ENCODE measurements at regions not wholly inside any gene's neighbourhood (a gene's known extent, or its start where the extent isn't known, plus 50 kb on each side); places are given as distances from the start of the nearest gene placed in this dataset.

- H3K4me3 ChIP-seq (ENCODE audit: insufficient read length, low read depth) = no peak overlapping the region
- no peak for TF ChIP-seq SUZ12 (IDR thresholded peaks at IDR 0.05; ENCODE audit: extremely low read depth, insufficient read depth, insufficient read length)
- TF ChIP-seq YY1 (IDR thresholded peaks at IDR 0.05; ENCODE audit: insufficient read depth, insufficient read length) = no peak
- TF ChIP-seq ZNF274 (IDR thresholded peaks at IDR 0.05; ENCODE audit: low read depth, low read length) = no peak
- H3K9ac ChIP-seq (ENCODE audit: insufficient read length, low read depth) = no peak overlapping the region
- H3K9me3 ChIP-seq (ENCODE audit: insufficient read depth, low read length) = no peaks in the 10 kb centered on the region
- H3K36me3 ChIP-seq (ENCODE audit: insufficient read depth, insufficient read length, low read length) = no peaks in the 10 kb centered on the region
- H3K27me3 ChIP-seq (ENCODE audit: insufficient read depth, insufficient read length) = no peaks in the 10 kb centered on the region
- DNase-seq (ENCODE audit: low read depth, low spot score) = no peak
- H3K4me1 ChIP-seq (ENCODE audit: insufficient read depth, insufficient read length) = peaks cover 11% of the 10 kb centered on the region
Observed at GRCh38 chr2:121147766-121148165, 137.2 kb downstream of the TFCP2L1 start.

DNA sequence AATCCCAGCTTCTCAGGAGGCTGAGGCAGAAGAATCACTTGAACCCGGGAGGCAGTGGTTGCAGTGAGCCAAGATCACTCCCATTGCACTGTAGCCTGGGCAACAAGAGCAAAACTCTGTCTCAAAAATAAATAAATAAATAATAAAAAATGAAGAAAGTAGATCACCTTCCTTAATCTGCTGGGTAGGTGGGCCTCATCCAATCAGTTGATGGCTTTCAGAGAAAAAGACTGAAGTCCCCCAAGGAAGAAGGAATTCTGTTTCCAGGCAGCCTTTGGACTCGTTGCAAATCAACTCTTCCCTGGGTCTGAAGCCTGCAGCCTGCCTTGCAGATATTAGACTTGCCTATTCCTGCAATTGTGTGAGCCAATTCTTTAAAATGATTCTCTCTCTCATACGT, 136.5 kb downstream of the TFCP2L1 start:
- Histone ChIP-seq H3K36me3 (ENCODE audit: insufficient read depth, insufficient read length, low read length) (no peaks in the 10 kb centered on the region), H3K9me3 (ENCODE audit: insufficient read depth, low read length) (no peaks in the 10 kb centered on the region), H3K4me3 (ENCODE audit: insufficient read length, low read depth) (no peak overlapping the region), H3K9ac (ENCODE audit: insufficient read length, low read depth) (no peak overlapping the region), H3K27me3 (ENCODE audit: insufficient read depth, insufficient read length) (no peaks in the 10 kb centered on the region), H3K4me1 (ENCODE audit: insufficient read depth, insufficient read length) (peaks cover 10% of the 10 kb centered on the region)
- no peak for TF ChIP-seq YY1 (IDR thresholded peaks at IDR 0.05; ENCODE audit: insufficient read depth, insufficient read length)
- TF ChIP-seq ZNF274 (IDR thresholded peaks at IDR 0.05; ENCODE audit: low read depth, low read length) = no peak
- TF ChIP-seq SUZ12 (IDR thresholded peaks at IDR 0.05; ENCODE audit: extremely low read depth, insufficient read depth, insufficient read length) = no peak
- DNase-seq (ENCODE audit: low read depth, low spot score) = no peak

DNA sequence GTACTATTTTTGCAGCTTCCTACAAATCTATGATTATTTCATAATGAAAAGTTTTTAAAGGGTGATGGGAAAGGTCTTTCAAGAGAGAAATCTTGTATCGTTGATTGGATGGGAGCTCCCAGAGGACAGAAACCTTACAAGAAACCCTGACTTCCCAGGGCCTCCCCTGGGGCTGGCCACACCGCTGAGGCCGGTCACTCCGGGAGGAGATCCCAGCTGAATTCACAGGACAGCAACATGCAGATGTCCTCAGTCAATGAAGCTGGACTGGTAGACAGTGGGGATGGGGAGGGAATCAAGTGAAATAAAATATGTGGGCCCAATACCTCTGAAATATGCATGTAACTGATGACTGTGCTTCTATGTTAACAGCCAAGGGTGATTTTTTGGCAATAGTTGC, 135.6 kb downstream of the TFCP2L1 start:
- no peak overlapping the region for H3K4me3 ChIP-seq (ENCODE audit: insufficient read length, low read depth)
- H3K9ac ChIP-seq (ENCODE audit: insufficient read length, low read depth) = no peak overlapping the region
- DNase-seq (ENCODE audit: low read depth, low spot score) = no peak
- TF ChIP-seq SUZ12 (IDR thresholded peaks at IDR 0.05; ENCODE audit: extremely low read depth, insufficient read depth, insufficient read length) (no peak), YY1 (IDR thresholded peaks at IDR 0.05; ENCODE audit: insufficient read depth, insufficient read length) (no peak), ZNF274 (IDR thresholded peaks at IDR 0.05; ENCODE audit: low read depth, low read length) (no peak)
- no peaks in the 10 kb centered on the region for H3K9me3 ChIP-seq (ENCODE audit: insufficient read depth, low read length)
- H3K27me3 ChIP-seq (ENCODE audit: insufficient read depth, insufficient read length) = no peaks in the 10 kb centered on the region
- H3K4me1 ChIP-seq (ENCODE audit: insufficient read depth, insufficient read length) = peaks cover 5% of the 10 kb centered on the region
- H3K36me3 ChIP-seq (ENCODE audit: insufficient read depth, insufficient read length, low read length) = no peaks in the 10 kb centered on the region

GRCh38 chr2:121150126-121150525, 134.9 kb downstream of the TFCP2L1 start:
- Histone ChIP-seq H3K9me3 (ENCODE audit: insufficient read depth, low read length) (no peaks in the 10 kb centered on the region), H3K36me3 (ENCODE audit: insufficient read depth, insufficient read length, low read length) (no peaks in the 10 kb centered on the region), H3K4me3 (ENCODE audit: insufficient read length, low read depth) (no peak overlapping the region), H3K27me3 (ENCODE audit: insufficient read depth, insufficient read length) (no peaks in the 10 kb centered on the region), H3K4me1 (ENCODE audit: insufficient read depth, insufficient read length) (peaks cover 5% of the 10 kb centered on the region), H3K9ac (ENCODE audit: insufficient read length, low read depth) (no peak overlapping the region)
- TF ChIP-seq SUZ12 (IDR thresholded peaks at IDR 0.05; ENCODE audit: extremely low read depth, insufficient read depth, insufficient read length) = no peak
- TF ChIP-seq YY1 (IDR thresholded peaks at IDR 0.05; ENCODE audit: insufficient read depth, insufficient read length) = no peak
- TF ChIP-seq ZNF274 (IDR thresholded peaks at IDR 0.05; ENCODE audit: low read depth, low read length) = no peak
- DNase-seq (ENCODE audit: low read depth, low spot score) = no peak

GRCh38 chr2:121150713-121151112, 134.3 kb downstream of the TFCP2L1 start:
- TF ChIP-seq ZNF274 (IDR thresholded peaks at IDR 0.05; ENCODE audit: low read depth, low read length) (no peak), YY1 (IDR thresholded peaks at IDR 0.05; ENCODE audit: insufficient read depth, insufficient read length) (no peak), SUZ12 (IDR thresholded peaks at IDR 0.05; ENCODE audit: extremely low read depth, insufficient read depth, insufficient read length) (no peak)
- DNase-seq (ENCODE audit: low read depth, low spot score) = no peak

DNA sequence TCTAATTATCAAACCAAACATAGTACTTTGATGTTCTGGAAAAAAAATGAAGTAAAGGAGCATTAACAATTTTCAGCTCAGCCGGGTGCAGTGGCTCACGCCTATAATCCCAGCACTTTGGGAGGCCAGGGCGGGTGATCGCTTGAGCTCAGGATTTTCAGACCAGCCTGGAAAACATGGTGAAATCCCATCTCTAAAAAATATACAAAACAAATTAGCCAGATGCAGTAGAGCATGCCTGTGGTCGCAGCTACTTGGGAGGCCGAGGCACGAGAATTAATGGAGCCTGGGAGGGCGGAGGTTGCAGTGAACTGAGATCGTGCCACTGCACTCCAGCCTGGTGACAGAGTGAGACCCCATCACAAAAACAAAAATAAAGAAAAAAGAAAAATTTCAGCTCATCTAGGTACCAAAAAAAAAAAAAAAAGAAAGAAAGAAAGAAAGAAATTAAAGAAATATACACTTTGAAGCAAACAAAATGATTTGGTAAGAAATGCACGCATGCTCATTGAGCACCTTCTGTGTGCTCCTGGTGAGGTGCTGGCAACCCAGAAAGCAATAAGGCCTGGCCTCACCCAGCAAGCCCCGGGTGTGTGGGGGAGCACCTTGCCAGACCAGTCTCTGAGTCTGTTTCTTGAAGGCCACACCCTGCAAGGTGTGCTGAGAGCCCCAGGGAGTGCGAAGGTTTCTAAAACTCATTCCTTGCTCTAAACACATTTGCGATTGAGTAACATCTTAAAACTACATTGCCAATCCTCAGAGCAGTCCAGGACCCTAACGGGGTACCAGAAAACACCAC, 133.5 kb downstream of the TFCP2L1 start:
- Histone ChIP-seq H3K9me3 (ENCODE audit: insufficient read depth, low read length) (no peaks in the 10 kb centered on the region), H3K4me1 (ENCODE audit: insufficient read depth, insufficient read length) (peaks cover 5% of the 10 kb centered on the region), H3K9ac (ENCODE audit: insufficient read length, low read depth) (no peak overlapping the region), H3K27me3 (ENCODE audit: insufficient read depth, insufficient read length) (peaks cover 3% of the 10 kb centered on the region), H3K36me3 (ENCODE audit: insufficient read depth, insufficient read length, low read length) (no peaks in the 10 kb centered on the region), H3K4me3 (ENCODE audit: insufficient read length, low read depth) (no peak overlapping the region)
- no peak for TF ChIP-seq YY1 (IDR thresholded peaks at IDR 0.05; ENCODE audit: insufficient read depth, insufficient read length)
- TF ChIP-seq ZNF274 (IDR thresholded peaks at IDR 0.05; ENCODE audit: low read depth, low read length) = no peak
- TF ChIP-seq SUZ12 (IDR thresholded peaks at IDR 0.05; ENCODE audit: extremely low read depth, insufficient read depth, insufficient read length) = no peak
- DNase-seq (ENCODE audit: low read depth, low spot score) = no peak

More at GRCh38 chr2:121150713-121151112, 134.3 kb downstream of the TFCP2L1 start:
- Histone ChIP-seq H3K36me3 (ENCODE audit: insufficient read depth, insufficient read length, low read length) (no peaks in the 10 kb centered on the region), H3K4me1 (ENCODE audit: insufficient read depth, insufficient read length) (peaks cover 5% of the 10 kb centered on the region), H3K4me3 (ENCODE audit: insufficient read length, low read depth) (no peak overlapping the region), H3K9ac (ENCODE audit: insufficient read length, low read depth) (no peak overlapping the region), H3K27me3 (ENCODE audit: insufficient read depth, insufficient read length) (peaks cover 3% of the 10 kb centered on the region), H3K9me3 (ENCODE audit: insufficient read depth, low read length) (no peaks in the 10 kb centered on the region)

DNA sequence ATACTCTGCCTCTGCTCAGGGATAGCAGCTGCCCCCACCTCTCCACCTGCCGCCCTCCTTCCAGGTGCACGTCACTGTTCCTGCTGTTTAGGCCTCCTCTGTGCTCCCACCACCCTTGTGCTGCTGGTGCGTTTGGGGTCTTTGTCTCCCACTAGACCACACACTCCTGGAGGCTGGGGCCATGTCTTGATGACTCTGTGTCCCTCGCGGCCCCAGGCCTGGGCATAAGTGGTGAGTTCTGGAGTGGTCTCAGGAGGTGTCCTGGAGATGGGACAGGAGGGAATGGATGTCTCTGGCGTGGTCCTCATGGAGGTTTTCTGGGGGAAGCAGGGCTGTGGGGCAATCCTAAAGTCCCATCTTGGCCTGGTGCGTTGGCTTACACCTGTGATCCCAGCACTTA, 132.1 kb downstream of the TFCP2L1 start:
- TF ChIP-seq YY1 (IDR thresholded peaks at IDR 0.05; ENCODE audit: insufficient read depth, insufficient read length) (no peak), SUZ12 (IDR thresholded peaks at IDR 0.05; ENCODE audit: extremely low read depth, insufficient read depth, insufficient read length) (no peak), ZNF274 (IDR thresholded peaks at IDR 0.05; ENCODE audit: low read depth, low read length) (no peak)
- no peak for DNase-seq (ENCODE audit: low read depth, low spot score)
- Histone ChIP-seq H3K27me3 (ENCODE audit: insufficient read depth, insufficient read length) (peaks cover 3% of the 10 kb centered on the region), H3K4me1 (ENCODE audit: insufficient read depth, insufficient read length) (peaks cover 5% of the 10 kb centered on the region), H3K36me3 (ENCODE audit: insufficient read depth, insufficient read length, low read length) (no peaks in the 10 kb centered on the region), H3K9me3 (ENCODE audit: insufficient read depth, low read length) (no peaks in the 10 kb centered on the region; the same call in 1 of the 2 replicates), H3K9ac (ENCODE audit: insufficient read length, low read depth) (no peak overlapping the region), H3K4me3 (ENCODE audit: insufficient read length, low read depth) (no peak overlapping the region)
